Astrocyte (in vitro differentiated cells and primary cell): ENCODE measurements at regions not wholly inside any gene's neighbourhood (a gene's known extent, or its start where the extent isn't known, plus 50 kb on each side); places are given as distances from the start of the nearest gene placed in this dataset.

ENCODE experiments used
- CTCF ChIP-seq: IDR thresholded peaks from 2 replicates; pipeline ENCODE4 v1.5.1; 2011; ENCODE audit warnings: low read depth, mild to moderate bottlenecking, inconsistent platforms, low read length, moderate library complexity; ENCODE audit not compliant: insufficient read depth
- EZH2 ChIP-seq: IDR thresholded peaks from 2 replicates; pipeline ENCODE4 v1.6.1; 2012; ENCODE audit warnings: mild to moderate bottlenecking, low read length, inconsistent platforms; ENCODE audit not compliant: insufficient read depth

- TF ChIP-seq EZH2 (no peak), CTCF (no peak)
These were observed 1025.5 kb upstream of the NR2F2 start for GRCh38 chr15:95304947-95305400.
